DMS114 treated with DMSO at 0.1 percent for 48 hours (cell line): ENCODE measurements at regions not wholly inside any gene's neighbourhood (a gene's known extent, or its start where the extent isn't known, plus 50 kb on each side); places are given as distances from the start of the nearest gene placed in this dataset.

Experiments used
- DNase-seq: peaks from one replicate; lab custom pipeline; 2025; ENCODE audit not compliant: unreplicated experiment; lab: John Stamatoyannopoulos, UW

- DNase-seq, result no peak
Observed at GRCh38 chr20:50258790-50259483, 68.3 kb downstream of the CEBPB start.

- DNase-seq, result no peak
Observed at GRCh38 chr20:50259705-50260478, 69.3 kb downstream of the CEBPB start.

GRCh38 chr20:50260479-50261221 is 70.0 kb downstream of the CEBPB start:
- DNase-seq, result no peak

GRCh38 chr20:50261471-50262212 is 71.0 kb downstream of the CEBPB start:
- no peak for DNase-seq

GRCh38 chr20:50263831-50264230 is 73.2 kb downstream of the CEBPB start:
- no peak for DNase-seq

- DNase-seq, result no peak
Observed at GRCh38 chr20:50264534-50265145, 74.0 kb downstream of the CEBPB start.

GRCh38 chr20:50265245-50265946 is 74.8 kb downstream of the CEBPB start:
- DNase-seq, result no peak

- DNase-seq, result no peak
Observed at GRCh38 chr20:50266293-50267040, 75.8 kb downstream of the CEBPB start.

GRCh38 chr20:50267041-50267865 is 76.6 kb downstream of the CEBPB start:
- DNase-seq, result no peak

- no peak for DNase-seq
Observed at GRCh38 chr20:50267866-50268219, 77.2 kb downstream of the CEBPB start.

- DNase-seq, result no peak
Observed at GRCh38 chr20:50269091-50270033, 78.7 kb downstream of the CEBPB start.

- no peak for DNase-seq
Observed at GRCh38 chr20:50270034-50270395, 79.4 kb downstream of the CEBPB start.

GRCh38 chr20:50270569-50270968 is 79.9 kb downstream of the CEBPB start:
- DNase-seq, result no peak

GRCh38 chr20:50271176-50271575 is 80.5 kb downstream of the CEBPB start:
- DNase-seq, result no peak

GRCh38 chr20:50271612-50272011 is 81.0 kb downstream of the CEBPB start:
- no peak for DNase-seq

GRCh38 chr20:50272030-50272723 is 81.5 kb downstream of the CEBPB start:
- no peak for DNase-seq
